ENCODE measurements at regions not wholly inside any gene's neighbourhood (a gene's known extent, or its start where the extent isn't known, plus 50 kb on each side); places are given as distances from the start of the nearest gene placed in this dataset.
A peak's percentile ranks its signal among the peaks of the same experiment; 100 is the strongest.

DNA sequence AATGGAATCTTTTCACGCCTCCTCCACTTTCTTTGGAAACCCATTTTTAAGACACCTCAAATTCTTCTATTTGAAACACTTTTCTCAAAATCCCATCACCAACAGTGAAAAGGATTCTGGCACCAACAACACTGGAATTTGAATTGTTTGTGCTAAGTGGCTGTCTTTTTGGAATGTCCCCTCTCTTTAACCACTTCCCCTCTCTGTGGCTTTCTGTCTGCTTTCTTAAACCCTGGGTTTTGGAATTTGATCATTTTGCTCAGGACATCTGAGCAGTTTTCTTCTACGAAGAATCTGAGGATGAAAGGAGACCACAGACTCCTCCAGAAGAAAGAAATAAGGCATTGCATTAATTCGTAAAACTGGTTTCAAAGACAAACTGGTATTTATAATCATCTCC, 89.0 kb downstream of the MXRA5 start:
- DNase-seq (ENCODE audit: low read depth): no peak

- no peak for DNase-seq (ENCODE audit: low read depth)
Measured at GRCh38 chrX:3256868-3257267, 89.6 kb downstream of the MXRA5 start.

DNA sequence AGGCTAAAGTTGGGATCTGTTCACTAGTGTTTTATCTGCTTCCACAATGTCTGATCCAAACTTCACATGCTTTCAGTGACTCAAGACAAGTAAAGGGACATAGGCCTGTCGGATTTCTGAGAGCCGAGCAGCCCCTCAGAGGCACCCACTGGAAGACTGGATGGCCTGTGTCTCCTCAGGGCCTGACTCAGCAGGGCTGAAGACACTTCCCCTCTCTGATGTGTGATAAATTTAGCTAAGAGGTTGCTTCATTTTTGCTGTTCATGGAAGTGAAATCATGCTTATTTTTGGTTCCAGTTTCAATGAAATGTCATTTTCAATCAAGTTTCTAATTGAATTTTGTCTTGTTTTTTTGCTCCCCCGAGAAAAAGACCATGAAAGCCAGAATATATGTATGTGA, 93.7 kb downstream of the MXRA5 start:
- no peak for DNase-seq (ENCODE audit: low read depth)

DNA sequence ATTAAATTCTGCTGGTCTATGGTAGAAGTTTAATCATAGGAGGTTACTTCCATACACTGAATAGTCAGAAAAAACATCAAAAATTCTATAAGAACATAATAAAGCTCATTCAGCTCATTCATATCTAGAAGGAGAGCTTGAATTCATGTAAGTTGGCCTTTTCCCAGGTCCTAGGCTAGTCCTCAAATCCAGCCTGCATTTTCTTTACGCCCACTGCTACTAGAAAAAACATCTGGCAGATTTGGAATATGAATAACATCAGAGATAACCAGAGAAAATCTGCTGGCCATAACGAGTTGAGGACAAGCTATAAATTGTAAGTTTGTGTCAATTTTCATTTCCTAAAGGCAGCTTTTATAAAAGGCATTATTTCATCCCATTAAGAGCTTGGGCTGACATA, 95.5 kb downstream of the MXRA5 start:
- no peak for DNase-seq (ENCODE audit: low read depth)

DNA sequence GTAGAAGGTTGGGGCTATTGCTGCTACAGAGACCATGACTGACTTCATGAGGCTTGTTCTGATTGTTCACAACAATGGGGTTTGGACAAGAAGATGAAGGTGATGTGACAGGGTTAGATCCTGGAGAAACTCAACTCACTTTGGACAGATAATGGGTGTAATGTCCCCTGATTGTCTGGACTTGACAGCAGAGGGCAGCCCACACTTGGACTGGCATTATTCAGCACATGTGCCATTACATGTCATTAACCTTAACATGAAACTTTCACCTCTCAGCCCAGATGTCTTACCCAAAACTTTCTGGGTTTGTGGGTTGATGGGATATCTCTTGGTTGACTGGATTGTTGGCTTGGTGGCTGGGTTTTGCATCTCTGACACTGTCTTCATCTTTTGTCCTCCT, 101.5 kb downstream of the MXRA5 start:
- peak; percentile 31 for DNase-seq (ENCODE audit: low read depth)

DNA sequence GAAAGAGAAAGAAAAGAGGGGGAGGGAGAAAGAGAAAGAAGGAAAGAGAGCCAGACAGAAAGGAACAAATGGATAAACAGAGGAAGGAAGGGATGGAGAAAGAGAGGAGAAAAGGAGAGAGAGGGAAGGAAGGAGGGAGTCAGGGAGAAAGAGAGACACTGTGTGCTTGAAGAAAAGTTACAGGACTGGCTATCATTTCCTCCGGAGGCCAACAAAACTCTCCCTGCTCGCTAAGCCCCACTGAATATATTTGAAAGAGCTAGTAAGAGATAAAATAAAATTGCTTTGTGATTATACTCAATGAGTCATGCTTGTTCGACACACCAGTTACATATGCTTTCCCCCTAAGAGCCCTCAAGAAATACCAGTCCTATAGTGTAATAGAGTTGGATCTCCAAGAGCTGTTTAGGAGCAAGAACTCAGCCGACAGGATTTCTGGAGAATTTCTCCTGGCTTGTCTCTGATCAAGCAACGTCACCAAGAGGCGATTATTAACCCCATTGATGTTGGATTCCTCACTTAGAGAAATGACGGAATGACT, 102.2 kb downstream of the MXRA5 start:
- DNase-seq (ENCODE audit: low read depth): peak; percentile 39

DNA sequence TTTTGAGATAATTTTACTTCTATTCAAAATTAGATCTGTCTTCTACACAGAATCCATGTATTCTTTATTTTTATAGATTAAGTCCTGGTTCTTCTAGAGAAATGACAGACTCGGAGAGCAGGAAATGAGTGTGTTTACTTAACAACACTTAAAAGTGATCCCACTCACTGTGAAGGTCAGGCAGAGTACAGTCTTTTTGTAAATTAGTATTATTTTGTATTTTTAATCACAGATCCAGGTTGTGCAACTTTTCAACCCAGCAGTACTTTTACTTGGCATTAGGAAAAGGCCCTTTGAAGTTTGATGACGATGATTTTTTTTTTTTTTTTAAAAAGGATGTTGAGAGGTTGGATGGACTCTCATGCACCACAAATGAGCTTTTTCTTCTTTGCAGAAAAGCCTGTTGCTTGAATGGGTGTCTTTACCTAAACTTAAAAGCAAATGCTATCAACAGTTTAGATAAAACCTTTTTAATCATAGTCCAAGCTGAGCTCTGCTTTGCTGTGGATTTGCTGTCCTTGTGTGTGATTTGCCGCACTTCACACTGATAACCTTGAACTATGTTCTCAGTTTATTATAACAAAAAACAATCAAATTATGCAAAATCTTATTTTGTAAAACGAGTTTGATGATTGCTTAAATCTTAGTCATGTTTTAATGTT, 114.1 kb downstream of the MXRA5 start:
- no peak for DNase-seq (ENCODE audit: low read depth)

- DNase-seq (ENCODE audit: low read depth): peak; percentile 8
Measured at GRCh38 chrX:3231766-3232165, 114.7 kb downstream of the MXRA5 start.

- DNase-seq (ENCODE audit: low read depth): no peak
Measured at GRCh38 chrX:3230496-3230895, 116.0 kb downstream of the MXRA5 start.

DNA sequence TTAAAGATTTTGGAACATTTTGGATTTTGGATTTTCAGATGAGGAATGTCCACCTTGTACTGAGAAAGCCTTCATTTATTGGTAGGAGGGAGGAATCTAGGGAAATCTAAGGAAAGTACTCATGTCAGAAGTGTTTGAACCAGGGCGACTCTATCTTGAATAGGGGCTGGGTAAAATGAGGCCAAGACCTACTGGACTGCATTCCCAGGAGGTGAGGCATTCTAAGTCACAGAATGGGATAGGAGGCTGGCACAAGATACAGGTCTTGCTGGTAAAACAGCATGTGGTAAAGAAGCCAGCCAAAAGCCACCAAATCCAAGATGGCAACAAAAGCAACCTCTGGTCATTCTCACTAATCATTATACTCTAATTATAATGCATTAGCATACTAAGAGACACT, 118.9 kb downstream of the MXRA5 start:
- DNase-seq (ENCODE audit: low read depth): no peak

DNA sequence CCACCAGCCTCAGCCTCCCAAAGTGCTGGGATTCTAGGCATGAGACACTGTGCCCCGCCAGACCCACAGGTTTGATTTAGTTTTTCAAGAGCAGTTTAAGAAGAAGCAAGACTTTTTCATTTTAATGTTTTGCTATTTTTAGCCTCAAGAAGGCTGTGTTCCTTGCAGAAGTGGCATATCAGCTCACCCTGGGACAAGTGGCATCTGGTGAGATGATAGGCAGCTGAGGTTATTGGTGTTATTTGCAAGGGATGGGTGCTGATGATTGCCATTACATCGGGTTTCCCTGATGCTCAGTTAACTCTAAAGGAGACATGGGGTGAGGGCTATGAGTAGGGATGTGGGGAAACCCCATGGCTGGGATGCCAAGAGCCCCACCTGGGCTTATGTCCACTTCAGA, 120.4 kb downstream of the MXRA5 start:
- DNase-seq (ENCODE audit: low read depth): no peak

- DNase-seq (ENCODE audit: low read depth): no peak
Measured at GRCh38 chrX:3221643-3222042, 124.8 kb downstream of the MXRA5 start.

- no peak for DNase-seq (ENCODE audit: low read depth)
Measured at GRCh38 chrX:3219667-3220066, 126.8 kb downstream of the MXRA5 start.

DNA sequence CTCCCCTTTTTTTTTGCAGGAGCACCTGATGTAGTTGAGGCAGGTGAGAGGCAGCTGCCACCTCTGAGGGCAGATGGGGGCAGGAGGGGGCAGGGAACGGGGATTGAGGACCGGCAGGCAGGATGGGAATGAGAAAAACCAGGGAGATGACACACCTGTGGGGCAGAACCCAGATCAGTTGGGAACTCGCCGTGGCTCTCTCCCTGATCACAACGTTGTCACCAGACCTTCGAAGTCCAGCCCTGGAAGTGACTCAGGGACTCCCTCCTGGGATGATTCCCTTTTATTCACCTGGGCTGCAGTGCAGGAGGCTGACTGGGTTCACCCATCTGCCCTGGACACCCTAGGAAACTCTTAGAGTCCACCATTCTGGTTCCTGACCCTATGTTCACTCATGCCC, 127.2 kb downstream of the MXRA5 start:
- DNase-seq (ENCODE audit: low read depth): no peak

GRCh38 chrX:3218442-3218841, 128.0 kb downstream of the MXRA5 start:
- no peak for DNase-seq (ENCODE audit: low read depth)

GRCh38 chrX:3216581-3217180, 129.8 kb downstream of the MXRA5 start:
- no peak for DNase-seq (ENCODE audit: low read depth)

- no peak for DNase-seq (ENCODE audit: low read depth)
Measured at GRCh38 chrX:3215249-3215648, 131.2 kb downstream of the MXRA5 start.

GRCh38 chrX:3206314-3206713, 140.1 kb downstream of the MXRA5 start:
- no peak for DNase-seq (ENCODE audit: low read depth)

DNA sequence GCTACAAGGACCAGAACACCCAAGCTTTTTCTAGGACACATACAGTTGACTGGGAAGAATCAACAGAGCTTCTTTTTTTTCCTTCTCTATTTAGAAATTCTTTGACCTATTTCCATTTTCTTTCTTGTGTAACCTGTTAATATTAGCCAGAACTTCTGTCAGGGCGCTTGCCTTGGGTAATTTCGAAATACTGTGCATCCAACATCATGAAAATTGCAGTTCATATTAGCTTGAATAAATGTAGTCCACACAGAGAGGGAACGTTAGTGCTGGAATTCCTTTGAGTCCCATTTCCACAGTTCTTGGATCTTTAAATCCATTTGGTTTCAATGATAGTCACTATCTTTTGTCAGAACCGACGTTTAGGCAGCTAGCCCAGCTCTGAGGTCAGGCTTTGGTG, 141.8 kb downstream of the MXRA5 start:
- no peak for DNase-seq (ENCODE audit: low read depth)

- no peak for DNase-seq (ENCODE audit: low read depth)
Measured at GRCh38 chrX:3195845-3196244, 150.6 kb downstream of the MXRA5 start.

GRCh38 chrX:3192835-3193234, 151.6 kb downstream of the ARSF start:
- DNase-seq (ENCODE audit: low read depth): no peak

DNA sequence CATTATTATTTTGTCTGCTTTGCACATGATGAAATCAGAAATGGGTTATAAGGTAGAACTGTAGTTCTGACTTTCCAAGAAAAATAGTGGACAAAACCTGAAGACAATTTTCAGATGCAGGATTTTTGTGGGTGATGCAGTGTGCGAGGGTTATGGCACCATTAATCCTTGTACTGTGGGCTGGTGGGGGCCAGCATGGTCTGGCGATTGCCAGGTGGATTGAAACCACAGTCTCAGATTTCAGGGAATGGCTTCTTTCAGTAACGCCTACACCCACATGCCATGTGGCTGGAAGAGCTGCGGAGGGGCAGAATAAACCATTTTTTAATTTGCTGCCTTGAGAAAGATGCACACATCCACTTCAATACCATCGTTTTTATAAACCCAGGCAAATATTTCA, 150.5 kb downstream of the ARSF start:
- DNase-seq (ENCODE audit: low read depth): no peak

DNA sequence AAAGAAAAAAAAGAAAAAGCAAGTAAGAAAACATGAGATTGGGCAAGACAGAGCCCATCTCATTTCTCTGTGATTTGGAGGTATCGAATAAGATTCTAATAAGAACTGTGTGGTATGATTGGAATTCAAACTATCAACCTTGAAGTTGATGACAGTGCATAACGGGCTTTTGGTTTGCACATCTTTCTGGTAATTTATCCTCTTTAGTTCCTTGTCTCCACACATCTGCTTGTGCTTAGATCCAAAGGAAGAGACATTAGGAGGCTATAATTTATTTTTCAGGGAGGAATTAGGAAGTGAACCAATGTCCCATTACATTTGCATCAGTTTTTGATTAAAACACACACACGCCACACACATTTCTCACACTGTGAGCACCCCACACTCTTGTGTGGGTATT, 149.9 kb downstream of the ARSF start:
- no peak for DNase-seq (ENCODE audit: low read depth)
